Mesothelial cell of epicardium (in vitro differentiated cells): ENCODE measurements at regions not wholly inside any gene's neighbourhood (a gene's known extent, or its start where the extent isn't known, plus 50 kb on each side); places are given as distances from the start of the nearest gene placed in this dataset.

ENCODE experiments used
- DNase-seq, 2 experiments: peaks; one replicate each; pipeline ENCODE4 v3.0.0; 2021; ENCODE audit warnings: low spot score in 2 of 2; ENCODE audit not compliant: unreplicated experiment in 2 of 2
- H3K27ac Mint-ChIP-seq: 2 replicates; pipeline ENCODE4 v1.8.0; 2021; ENCODE audit warnings: mixed read lengths
- H3K27me3 Mint-ChIP-seq: 2 replicates; pipeline ENCODE4 v1.8.0; 2021; ENCODE audit warnings: low read depth, mixed read lengths
- H3K36me3 Mint-ChIP-seq: 2 replicates; pipeline ENCODE4 v1.8.0; 2021; ENCODE audit warnings: mixed read lengths
- H3K4me1 Mint-ChIP-seq: 2 replicates; pipeline ENCODE4 v1.8.0; 2021; ENCODE audit warnings: mixed read lengths
- H3K4me3 Mint-ChIP-seq: 2 replicates; pipeline ENCODE4 v1.8.0; 2021; ENCODE audit warnings: mild to moderate bottlenecking, moderate library complexity, mixed read lengths
- H3K9me3 Mint-ChIP-seq: 2 replicates; pipeline ENCODE4 v1.8.0; 2021; ENCODE audit warnings: mixed read lengths
- TF ChIP-seq, protein P1 (sequence below): fragments of 200-600 bp; sonication (generic); IDR thresholded peaks from one replicate; pipeline ENCODE4 v1.5.0; 2021; ENCODE audit warnings: antibody characterized with exemption; ENCODE audit not compliant: unreplicated experiment

DNA sequence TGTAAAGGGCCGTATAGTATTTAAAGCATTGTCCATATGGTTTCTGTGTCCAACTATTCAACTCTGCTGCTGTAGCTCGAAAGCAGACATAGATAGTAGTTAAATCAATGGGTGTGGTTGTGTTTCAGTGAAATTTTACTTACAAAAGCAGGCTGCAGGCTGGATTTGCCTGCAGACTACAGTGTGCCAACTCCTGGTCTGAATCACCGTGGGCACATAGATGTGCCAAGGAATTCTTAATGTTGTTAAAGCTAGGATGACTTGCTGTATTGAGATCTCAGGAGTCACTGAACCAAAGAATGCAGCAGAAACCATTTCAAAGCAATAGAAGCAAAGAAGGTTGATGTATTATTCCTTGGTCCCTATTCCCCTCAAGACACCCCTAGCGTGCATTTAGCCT lies 379.0 kb downstream of the STIM2 start:
- no peak overlapping the region for H3K27ac Mint-ChIP-seq
- DNase-seq, result no peak
- no peaks in the 10 kb centered on the region for H3K4me1 Mint-ChIP-seq
- H3K4me3 Mint-ChIP-seq, result no peak overlapping the region
- TF ChIP-seq, protein P1, sequence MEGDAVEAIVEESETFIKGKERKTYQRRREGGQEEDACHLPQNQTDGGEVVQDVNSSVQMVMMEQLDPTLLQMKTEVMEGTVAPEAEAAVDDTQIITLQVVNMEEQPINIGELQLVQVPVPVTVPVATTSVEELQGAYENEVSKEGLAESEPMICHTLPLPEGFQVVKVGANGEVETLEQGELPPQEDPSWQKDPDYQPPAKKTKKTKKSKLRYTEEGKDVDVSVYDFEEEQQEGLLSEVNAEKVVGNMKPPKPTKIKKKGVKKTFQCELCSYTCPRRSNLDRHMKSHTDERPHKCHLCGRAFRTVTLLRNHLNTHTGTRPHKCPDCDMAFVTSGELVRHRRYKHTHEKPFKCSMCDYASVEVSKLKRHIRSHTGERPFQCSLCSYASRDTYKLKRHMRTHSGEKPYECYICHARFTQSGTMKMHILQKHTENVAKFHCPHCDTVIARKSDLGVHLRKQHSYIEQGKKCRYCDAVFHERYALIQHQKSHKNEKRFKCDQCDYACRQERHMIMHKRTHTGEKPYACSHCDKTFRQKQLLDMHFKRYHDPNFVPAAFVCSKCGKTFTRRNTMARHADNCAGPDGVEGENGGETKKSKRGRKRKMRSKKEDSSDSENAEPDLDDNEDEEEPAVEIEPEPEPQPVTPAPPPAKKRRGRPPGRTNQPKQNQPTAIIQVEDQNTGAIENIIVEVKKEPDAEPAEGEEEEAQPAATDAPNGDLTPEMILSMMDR, result no peak
- peaks cover 7% of the 10 kb centered on the region for H3K27me3 Mint-ChIP-seq
- H3K9me3 Mint-ChIP-seq, result peaks cover 8% of the 10 kb centered on the region
- H3K36me3 Mint-ChIP-seq, result no peaks in the 10 kb centered on the region

DNA sequence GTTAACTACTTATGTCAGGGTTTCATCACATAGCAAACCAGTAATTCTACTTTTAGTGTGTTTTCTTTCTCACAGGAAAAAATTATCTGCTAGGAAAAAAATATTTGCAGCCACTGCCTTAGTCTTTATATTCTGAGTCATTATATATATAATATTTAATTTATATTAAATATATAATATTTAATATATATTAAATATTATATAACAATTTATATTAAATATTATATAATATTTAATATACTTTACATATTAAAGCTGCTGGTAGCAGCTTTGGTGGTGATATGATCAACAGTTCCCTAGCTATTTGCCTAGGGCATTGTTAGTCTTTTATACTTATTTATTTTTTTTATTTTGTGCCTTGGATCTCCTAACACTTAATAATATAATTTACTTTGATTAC lies 381.6 kb downstream of the STIM2 start:
- Mint-ChIP-seq H3K4me3 (no peak overlapping the region), H3K4me1 (no peaks in the 10 kb centered on the region), H3K27ac (no peak overlapping the region), H3K36me3 (no peaks in the 10 kb centered on the region), H3K27me3 (no peaks in the 10 kb centered on the region), H3K9me3 (peaks cover 8% of the 10 kb centered on the region)
- DNase-seq, result no peak
- TF ChIP-seq, protein P1, result no peak

DNA sequence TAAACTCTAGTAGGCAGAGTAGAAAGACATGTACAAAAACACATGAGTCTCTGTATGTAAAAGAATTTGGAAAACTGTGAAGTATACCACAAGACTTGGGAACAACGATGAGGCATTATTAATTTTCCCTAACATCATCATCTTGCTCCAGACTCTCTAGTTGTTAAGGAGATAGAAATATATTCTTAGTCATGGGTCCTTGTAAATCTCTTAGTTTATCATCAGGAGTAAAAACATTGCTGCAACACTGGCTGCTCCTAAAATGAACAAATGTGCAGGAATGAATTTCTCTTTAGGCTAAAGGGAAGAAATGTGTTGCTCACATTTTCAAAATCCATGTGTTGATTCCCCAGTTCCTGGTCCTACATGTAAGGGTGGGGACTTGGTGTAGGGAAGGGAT lies 384.6 kb downstream of the STIM2 start:
- TF ChIP-seq, protein P1, result no peak
- no peak overlapping the region for H3K4me3 Mint-ChIP-seq
- H3K27ac Mint-ChIP-seq, result no peak overlapping the region
- DNase-seq, result no peak
- no peaks in the 10 kb centered on the region for H3K4me1 Mint-ChIP-seq
- H3K27me3 Mint-ChIP-seq, result no peaks in the 10 kb centered on the region
- H3K36me3 Mint-ChIP-seq, result no peaks in the 10 kb centered on the region
- peaks cover 10% of the 10 kb centered on the region for H3K9me3 Mint-ChIP-seq

DNA sequence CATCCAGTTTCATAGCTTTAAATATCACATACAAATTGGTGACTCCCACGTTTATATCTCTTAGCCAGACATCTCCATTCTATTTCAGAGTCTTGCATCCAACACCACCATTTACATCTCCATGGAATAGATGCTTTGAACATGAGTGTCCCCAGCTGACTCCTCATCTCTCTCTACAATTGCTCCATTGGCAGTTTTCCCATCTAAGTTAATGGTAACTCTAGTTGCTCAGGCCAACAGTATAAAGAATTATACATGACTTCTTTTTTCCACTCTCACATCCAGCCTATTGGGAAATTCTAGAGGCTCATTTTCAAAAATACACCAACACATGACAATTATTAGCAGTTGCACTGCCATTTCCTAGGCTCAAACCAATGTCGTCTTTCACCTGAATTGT lies 388.2 kb downstream of the STIM2 start:
- DNase-seq, result no peak
- no peaks in the 10 kb centered on the region for H3K4me1 Mint-ChIP-seq
- H3K27ac Mint-ChIP-seq, result no peak overlapping the region
- H3K9me3 Mint-ChIP-seq, result peaks cover 5% of the 10 kb centered on the region
- no peaks in the 10 kb centered on the region for H3K36me3 Mint-ChIP-seq
- H3K27me3 Mint-ChIP-seq, result no peaks in the 10 kb centered on the region
- TF ChIP-seq, protein P1, result no peak
- H3K4me3 Mint-ChIP-seq, result no peak overlapping the region

DNA sequence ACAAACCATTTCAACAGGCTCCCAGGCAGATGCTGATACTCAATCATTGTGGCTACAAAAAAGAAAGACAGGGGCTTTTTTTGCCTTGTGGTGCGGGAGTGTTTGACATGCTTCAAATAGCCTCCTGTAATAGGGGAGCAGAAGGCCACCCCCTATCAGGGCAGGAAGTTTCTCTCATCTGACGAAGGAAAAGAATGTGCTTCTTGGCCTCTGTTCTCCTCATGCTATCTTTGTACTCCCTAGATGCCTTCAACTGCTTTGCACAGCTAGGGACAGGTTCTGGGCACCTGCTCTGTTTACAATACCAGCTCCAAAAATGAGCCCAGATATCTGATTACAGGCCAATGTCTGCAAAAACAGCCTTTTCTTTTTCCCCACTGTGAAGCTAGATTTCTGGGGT lies 391.1 kb downstream of the STIM2 start:
- TF ChIP-seq, protein P1, result no peak
- H3K9me3 Mint-ChIP-seq, result peaks cover 5% of the 10 kb centered on the region
- no peak overlapping the region for H3K27ac Mint-ChIP-seq
- no peak overlapping the region for H3K4me3 Mint-ChIP-seq
- no peak for DNase-seq
- no peaks in the 10 kb centered on the region for H3K4me1 Mint-ChIP-seq
- no peaks in the 10 kb centered on the region for H3K36me3 Mint-ChIP-seq
- no peaks in the 10 kb centered on the region for H3K27me3 Mint-ChIP-seq

DNA sequence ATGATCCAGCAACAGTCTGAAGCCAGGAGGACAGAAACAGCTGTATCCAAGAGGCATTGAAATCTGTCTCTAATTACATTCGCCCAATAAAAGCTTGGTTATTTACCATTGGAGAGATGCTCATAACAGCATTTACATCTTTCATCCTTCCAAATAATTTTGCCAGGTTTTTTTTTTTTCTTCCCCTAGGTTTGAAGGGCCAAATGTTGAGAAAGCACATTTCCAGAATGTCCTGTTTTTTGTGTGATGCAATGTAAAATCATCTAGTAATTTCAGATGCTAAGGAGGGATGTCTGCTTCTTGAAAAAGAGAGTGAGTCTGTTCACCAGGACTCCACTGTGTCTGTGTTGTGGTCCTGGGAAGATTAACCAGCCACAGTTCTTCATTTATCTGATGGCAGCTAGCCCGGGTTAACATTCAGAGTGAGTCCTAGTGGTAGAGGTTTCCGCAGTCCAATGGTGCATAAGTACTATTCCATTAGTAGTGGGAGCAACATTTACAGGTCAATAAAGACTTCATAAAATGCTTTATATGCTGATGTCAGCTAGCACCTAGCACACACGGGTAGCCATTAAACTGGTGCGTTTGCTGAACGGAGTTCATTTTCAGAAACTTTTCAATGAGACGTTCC lies 406.8 kb downstream of the STIM2 start:
- Mint-ChIP-seq H3K27ac (no peak overlapping the region), H3K4me3 (no peak overlapping the region), H3K27me3 (peaks cover 21% of the 10 kb centered on the region), H3K4me1 (no peaks in the 10 kb centered on the region), H3K9me3 (no peaks in the 10 kb centered on the region), H3K36me3 (no peaks in the 10 kb centered on the region)
- TF ChIP-seq, protein P1, result no peak
- no peak for DNase-seq
